ENCODE measurements at regions not wholly inside any gene's neighbourhood (a gene's known extent, or its start where the extent isn't known, plus 50 kb on each side); places are given as distances from the start of the nearest gene placed in this dataset.

- DNase-seq (ENCODE audit: low read depth in 2 of 2): peak; percentile 72 to 85
These were observed 531.3 kb upstream of the JAG1 start for GRCh38 chr20:11204926-11205768.

- peak in 1 of 2 donors; percentile 27 for DNase-seq (ENCODE audit: low read depth in 2 of 2)
These were observed 532.1 kb upstream of the JAG1 start for GRCh38 chr20:11205769-11206362.

- peak in 1 of 2 donors; percentile 69 for DNase-seq (ENCODE audit: low read depth in 2 of 2)
These were observed 534.1 kb upstream of the JAG1 start for GRCh38 chr20:11207749-11208502.

GRCh38 chr20:11210611-11211010 is 536.8 kb upstream of the JAG1 start:
- no peak for DNase-seq (ENCODE audit: low read depth in 2 of 2)

GRCh38 chr20:11212272-11212671 is 538.5 kb upstream of the JAG1 start:
- DNase-seq (ENCODE audit: low read depth in 2 of 2): no peak

- no peak for DNase-seq (ENCODE audit: low read depth in 2 of 2)
These were observed 539.1 kb upstream of the JAG1 start for GRCh38 chr20:11212902-11213301.

GRCh38 chr20:11214256-11214840 is 540.5 kb upstream of the JAG1 start:
- DNase-seq (ENCODE audit: low read depth in 2 of 2): peak in 1 of 2 donors; percentile 42

GRCh38 chr20:11216451-11217314 is 542.9 kb upstream of the JAG1 start:
- DNase-seq (ENCODE audit: low read depth in 2 of 2): peak; percentile 94 to 99

GRCh38 chr20:11217326-11218172 is 543.8 kb upstream of the JAG1 start:
- peak; percentile 81 to 90 for DNase-seq (ENCODE audit: low read depth in 2 of 2)

- DNase-seq (ENCODE audit: low read depth in 2 of 2): no peak
These were observed 544.4 kb upstream of the JAG1 start for GRCh38 chr20:11218173-11218680.

- DNase-seq (ENCODE audit: low read depth in 2 of 2): no peak
These were observed 545.4 kb upstream of the JAG1 start for GRCh38 chr20:11219192-11219591.

GRCh38 chr20:11221046-11221445 is 547.2 kb upstream of the JAG1 start:
- no peak for DNase-seq (ENCODE audit: low read depth in 2 of 2)

- DNase-seq (ENCODE audit: low read depth in 2 of 2): no peak
These were observed 548.4 kb upstream of the JAG1 start for GRCh38 chr20:11222243-11222642.

- no peak for DNase-seq (ENCODE audit: low read depth in 2 of 2)
These were observed 553.8 kb upstream of the JAG1 start for GRCh38 chr20:11227602-11228001.

GRCh38 chr20:11229772-11230171 is 556.0 kb upstream of the JAG1 start:
- DNase-seq (ENCODE audit: low read depth in 2 of 2): peak in 1 of 2 donors; percentile 83

- DNase-seq (ENCODE audit: low read depth in 2 of 2): no peak
These were observed 557.2 kb upstream of the JAG1 start for GRCh38 chr20:11230999-11231398.

- DNase-seq (ENCODE audit: low read depth in 2 of 2): no peak
These were observed 558.2 kb upstream of the JAG1 start for GRCh38 chr20:11231742-11232648.

GRCh38 chr20:11232896-11233295 is 559.1 kb upstream of the JAG1 start:
- DNase-seq (ENCODE audit: low read depth in 2 of 2): no peak

GRCh38 chr20:11234181-11234580 is 560.4 kb upstream of the JAG1 start:
- DNase-seq (ENCODE audit: low read depth in 2 of 2): peak in 1 of 2 donors; percentile 53
